PFSK-1 (cell line): ENCODE measurements at regions not wholly inside any gene's neighbourhood (a gene's known extent, or its start where the extent isn't known, plus 50 kb on each side); places are given as distances from the start of the nearest gene placed in this dataset.

ENCODE experiments used
- FOXP2 ChIP-seq: optimal IDR thresholded peaks from 2 replicates; pipeline ENCODE3; 2011; ENCODE audit warnings: borderline replicate concordance, control low read depth, inconsistent platforms; ENCODE audit not compliant: insufficient read depth; ENCODE audit errors: extremely low read length, extremely low read depth
- POLR2AphosphoS5 ChIP-seq: IDR thresholded peaks from 2 replicates; pipeline ENCODE4 v1.6.1; 2012; ENCODE audit warnings: low read depth, mild to moderate bottlenecking, control low read depth, low read length, moderate library complexity
- REST ChIP-seq, 2 experiments: IDR thresholded peaks; 2 replicates each; pipeline versions ENCODE4 v1.6.1 to v1.8.0; 2011 to 2012; ENCODE audit warnings: low read depth in 2 of 2, low read length in 2 of 2, control low read depth in 1 of 2, inconsistent platforms in 1 of 2, mild to moderate bottlenecking in 1 of 2, moderate library complexity in 1 of 2; ENCODE audit not compliant: insufficient read depth in 1 of 2
- SIN3A ChIP-seq: IDR thresholded peaks from 2 replicates; pipeline ENCODE4 v1.6.1; 2012; ENCODE audit warnings: mild to moderate bottlenecking, low read length, moderate library complexity, borderline replicate concordance; ENCODE audit not compliant: insufficient read depth
- TAF1 ChIP-seq: IDR thresholded peaks from 2 replicates; pipeline ENCODE4 v1.6.1; 2012; ENCODE audit warnings: low read length, control low read depth, borderline replicate concordance; ENCODE audit not compliant: insufficient read depth

GRCh38 chr2:185895828-185896693 is 157.5 kb downstream of the FSIP2 start:
- TF ChIP-seq REST (IDR thresholded peaks at IDR 0.05; ENCODE audit: insufficient read depth in 1 of 2, low read depth in 2 of 2, low read length in 2 of 2) (no peak), FOXP2 (no peak), POLR2AphosphoS5 (no peak), SIN3A (no peak), TAF1 (no peak)

DNA sequence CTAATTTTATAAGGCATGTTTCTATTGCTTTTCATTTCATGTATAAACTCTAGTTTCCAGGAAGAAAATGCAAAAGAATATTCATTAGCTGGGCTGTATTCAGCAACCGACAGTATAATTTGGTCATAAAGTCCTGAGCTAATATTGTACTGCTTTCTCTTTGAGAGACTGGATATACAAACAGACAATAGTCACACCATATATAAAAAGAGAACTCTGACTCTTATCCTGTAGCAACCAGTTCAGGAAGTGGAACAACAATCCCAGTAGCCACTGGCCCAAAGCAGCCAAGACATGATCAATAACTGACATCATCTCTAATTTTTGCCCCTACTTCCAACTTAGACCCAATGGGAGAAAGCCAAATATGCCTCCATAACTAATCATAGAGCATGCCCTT is 160.8 kb downstream of the FSIP2 start:
- no peak for TF ChIP-seq FOXP2
- no peak for TF ChIP-seq SIN3A
- TF ChIP-seq REST (IDR thresholded peaks at IDR 0.05; ENCODE audit: insufficient read depth in 1 of 2, low read depth in 2 of 2, low read length in 2 of 2) = no peak
- TF ChIP-seq POLR2AphosphoS5 = no peak
- TF ChIP-seq TAF1 = no peak

- TF ChIP-seq TAF1 (no peak), FOXP2 (no peak), REST (IDR thresholded peaks at IDR 0.05; ENCODE audit: insufficient read depth in 1 of 2, low read depth in 2 of 2, low read length in 2 of 2) (no peak), SIN3A (no peak), POLR2AphosphoS5 (no peak)
Measured at GRCh38 chr2:185919155-185919554, 180.6 kb downstream of the FSIP2 start.

- TF ChIP-seq SIN3A (no peak), FOXP2 (no peak), POLR2AphosphoS5 (no peak), TAF1 (no peak), REST (IDR thresholded peaks at IDR 0.05; ENCODE audit: insufficient read depth in 1 of 2, low read depth in 2 of 2, low read length in 2 of 2) (no peak)
Measured at GRCh38 chr2:185921048-185921756, 182.6 kb downstream of the FSIP2 start.
